ENCODE measurements at regions not wholly inside any gene's neighbourhood (a gene's known extent, or its start where the extent isn't known, plus 50 kb on each side); places are given as distances from the start of the nearest gene placed in this dataset.

- Histone ChIP-seq H3K4me1 (replicated peaks) (no peaks in the 10 kb centered on the region), H3K9me3 (no peaks in the 10 kb centered on the region), H3K36me3 (no peaks in the 10 kb centered on the region), H3K4me3 (no peak overlapping the region), H3K27ac (no peak overlapping the region), H3K27me3 (replicated peaks; ENCODE audit: insufficient read depth) (no peaks in the 10 kb centered on the region)
- TF ChIP-seq POLR2AphosphoS5 (IDR thresholded peaks at IDR 0.05) (no peak), POLR2A (IDR thresholded peaks at IDR 0.05) (no peak), CTCF (IDR thresholded peaks at IDR 0.05) (no peak)
- WGBS, result 78% methylated on average over 2 of the region's 2 CpGs
- intact Hi-C loops (cut with DNase I), result no loop called here
- DNase-seq (ENCODE audit: low spot score), result no peak
Observed at GRCh38 chr9:29691145-29691544, 2117.9 kb upstream of the C9orf72 start.

- Histone ChIP-seq H3K27me3 (replicated peaks; ENCODE audit: insufficient read depth) (no peaks in the 10 kb centered on the region), H3K4me1 (replicated peaks) (no peaks in the 10 kb centered on the region), H3K36me3 (no peaks in the 10 kb centered on the region), H3K9me3 (no peaks in the 10 kb centered on the region), H3K4me3 (no peak overlapping the region), H3K27ac (no peak overlapping the region)
- no peak for DNase-seq (ENCODE audit: low spot score)
- intact Hi-C loops (cut with DNase I), result no loop called here
- 61% methylated on average over 6 of the region's 7 CpGs for WGBS
- TF ChIP-seq POLR2A (IDR thresholded peaks at IDR 0.05) (no peak), POLR2AphosphoS5 (IDR thresholded peaks at IDR 0.05) (no peak), CTCF (IDR thresholded peaks at IDR 0.05) (no peak)
Observed at GRCh38 chr9:29691758-29692407, 2118.6 kb upstream of the C9orf72 start.

GRCh38 chr9:29697011-29697410, 2123.7 kb upstream of the C9orf72 start:
- TF ChIP-seq POLR2A (IDR thresholded peaks at IDR 0.05) (no peak), CTCF (IDR thresholded peaks at IDR 0.05) (no peak), POLR2AphosphoS5 (IDR thresholded peaks at IDR 0.05) (no peak)
- no peaks in the 10 kb centered on the region for H3K36me3 ChIP-seq
- WGBS, result 73% methylated on average over 2 of the region's 2 CpGs
- no peak overlapping the region for H3K27ac ChIP-seq
- no peaks in the 10 kb centered on the region for H3K27me3 ChIP-seq (replicated peaks; ENCODE audit: insufficient read depth)
- H3K4me3 ChIP-seq, result no peak overlapping the region
- intact Hi-C loops (cut with DNase I), result no loop called here
- no peak for DNase-seq (ENCODE audit: low spot score)
- no peaks in the 10 kb centered on the region for H3K4me1 ChIP-seq (replicated peaks)
- H3K9me3 ChIP-seq, result no peaks in the 10 kb centered on the region

- 49% methylated on average over 1 of the region's 1 CpG for WGBS
- Histone ChIP-seq H3K4me1 (replicated peaks) (no peaks in the 10 kb centered on the region), H3K27me3 (replicated peaks; ENCODE audit: insufficient read depth) (no peaks in the 10 kb centered on the region), H3K4me3 (no peak overlapping the region), H3K36me3 (no peaks in the 10 kb centered on the region), H3K27ac (no peak overlapping the region), H3K9me3 (no peaks in the 10 kb centered on the region)
- no peak for DNase-seq (ENCODE audit: low spot score)
- intact Hi-C loops (cut with DNase I), result no loop called here
- TF ChIP-seq POLR2AphosphoS5 (IDR thresholded peaks at IDR 0.05), result no peak
- TF ChIP-seq POLR2A (IDR thresholded peaks at IDR 0.05), result no peak
- TF ChIP-seq CTCF (IDR thresholded peaks at IDR 0.05), result no peak
Observed at GRCh38 chr9:29701559-29701958, 2128.3 kb upstream of the C9orf72 start.

- TF ChIP-seq CTCF (IDR thresholded peaks at IDR 0.05) (no peak), POLR2A (IDR thresholded peaks at IDR 0.05) (no peak), POLR2AphosphoS5 (IDR thresholded peaks at IDR 0.05) (no peak)
- Histone ChIP-seq H3K36me3 (no peaks in the 10 kb centered on the region), H3K27ac (no peak overlapping the region), H3K27me3 (replicated peaks; ENCODE audit: insufficient read depth) (no peaks in the 10 kb centered on the region), H3K9me3 (no peaks in the 10 kb centered on the region), H3K4me3 (no peak overlapping the region), H3K4me1 (replicated peaks) (no peaks in the 10 kb centered on the region)
- intact Hi-C loops (cut with DNase I), result no loop called here
- DNase-seq (ENCODE audit: low spot score), result no peak
Observed at GRCh38 chr9:29701971-29702370, 2128.7 kb upstream of the C9orf72 start.

Data from prostate gland (tissue), 2 donors.